ENCODE measurements at regions not wholly inside any gene's neighbourhood (a gene's known extent, or its start where the extent isn't known, plus 50 kb on each side); places are given as distances from the start of the nearest gene placed in this dataset.

- no peaks in the 10 kb centered on the region for H3K9me1 ChIP-seq (ENCODE audit: control insufficient read depth, extremely low read depth, insufficient read depth, low read length)
- H3K27ac ChIP-seq (ENCODE audit: control insufficient read depth, insufficient read depth, low read length): no peak overlapping the region
- no peak overlapping the region for H3K9ac ChIP-seq (ENCODE audit: control insufficient read depth, extremely low read depth, insufficient read depth, low read length)
- no peaks in the 10 kb centered on the region for H3K36me3 ChIP-seq (ENCODE audit: control insufficient read depth in 2 of 2, extremely low read depth in 1 of 2, insufficient read depth in 2 of 2, low read length in 2 of 2)
- H3K27me3 ChIP-seq (ENCODE audit: control insufficient read depth, extremely low read depth, insufficient read depth, low read length): peaks cover 11% of the 10 kb centered on the region
- no peak overlapping the region for H3K4me2 ChIP-seq (ENCODE audit: control insufficient read depth, extremely low read depth, insufficient read depth, low read depth, low read length)
- no peaks in the 10 kb centered on the region for H3K9me3 ChIP-seq (ENCODE audit: control insufficient read depth, low read depth, low read length)
- FAIRE-seq: no peak
- no peak for DNase-seq (ENCODE audit: low read depth, low spot score)
- H3K4me3 ChIP-seq (ENCODE audit: control insufficient read depth in 2 of 3, extremely low read depth in 1 of 3, insufficient read depth in 2 of 3, low read depth in 1 of 3, low read length in 3 of 3): no peak overlapping the region
- no peak overlapping the region for H2AFZ ChIP-seq (ENCODE audit: control insufficient read depth, low read length)
- dilution Hi-C loops (cut with MboI; ENCODE audit: extremely low pct_ligation_motif_present, low sequenced_read_pairs): no loop called here
- H3K79me2 ChIP-seq (ENCODE audit: control insufficient read depth, insufficient read depth, low read length): no peaks in the 10 kb centered on the region
- TF ChIP-seq EZH2 (IDR thresholded peaks at IDR 0.05; ENCODE audit: low read length): no peak
- TF ChIP-seq CTCF (optimal IDR thresholded peaks at IDR 0.05 in 1 of 3, IDR thresholded peaks at IDR 0.05 in 1 of 3, conservative IDR thresholded peaks at IDR 0.05 in 1 of 3; ENCODE audit: extremely low read depth in 1 of 3, insufficient read depth in 2 of 3, low read length in 3 of 3): no peak
- H4K20me1 ChIP-seq (ENCODE audit: control insufficient read depth, extremely low read depth, insufficient read depth, low read length): no peaks in the 10 kb centered on the region
- H3K4me1 ChIP-seq (ENCODE audit: control insufficient read depth, extremely low read depth, insufficient read depth, low read length): no peaks in the 10 kb centered on the region
Measured at GRCh38 chr10:71084061-71084817, 128.1 kb upstream of the UNC5B start.

GRCh38 chr10:71084818-71085126 is 127.6 kb upstream of the UNC5B start:
- FAIRE-seq (no peak), DNase-seq (ENCODE audit: low read depth, low spot score) (no peak)
- H3K9me1 ChIP-seq (ENCODE audit: control insufficient read depth, extremely low read depth, insufficient read depth, low read length): no peaks in the 10 kb centered on the region
- no peaks in the 10 kb centered on the region for H3K9me3 ChIP-seq (ENCODE audit: control insufficient read depth, low read depth, low read length)
- H2AFZ ChIP-seq (ENCODE audit: control insufficient read depth, low read length): no peak overlapping the region
- no peaks in the 10 kb centered on the region for H4K20me1 ChIP-seq (ENCODE audit: control insufficient read depth, extremely low read depth, insufficient read depth, low read length)
- no peak overlapping the region for H3K4me2 ChIP-seq (ENCODE audit: control insufficient read depth, extremely low read depth, insufficient read depth, low read depth, low read length)
- H3K27ac ChIP-seq (ENCODE audit: control insufficient read depth, insufficient read depth, low read length): no peak overlapping the region
- H3K4me3 ChIP-seq (ENCODE audit: control insufficient read depth in 2 of 3, extremely low read depth in 1 of 3, insufficient read depth in 2 of 3, low read depth in 1 of 3, low read length in 3 of 3): no peak overlapping the region
- H3K4me1 ChIP-seq (ENCODE audit: control insufficient read depth, extremely low read depth, insufficient read depth, low read length): no peaks in the 10 kb centered on the region
- peaks cover 11% of the 10 kb centered on the region for H3K27me3 ChIP-seq (ENCODE audit: control insufficient read depth, extremely low read depth, insufficient read depth, low read length)
- no peaks in the 10 kb centered on the region for H3K79me2 ChIP-seq (ENCODE audit: control insufficient read depth, insufficient read depth, low read length)
- dilution Hi-C loops (cut with MboI; ENCODE audit: extremely low pct_ligation_motif_present, low sequenced_read_pairs): no loop called here
- no peaks in the 10 kb centered on the region for H3K36me3 ChIP-seq (ENCODE audit: control insufficient read depth in 2 of 2, extremely low read depth in 1 of 2, insufficient read depth in 2 of 2, low read length in 2 of 2)
- H3K9ac ChIP-seq (ENCODE audit: control insufficient read depth, extremely low read depth, insufficient read depth, low read length): no peak overlapping the region
- no peak for TF ChIP-seq EZH2 (IDR thresholded peaks at IDR 0.05; ENCODE audit: low read length)
- no peak for TF ChIP-seq CTCF (optimal IDR thresholded peaks at IDR 0.05 in 1 of 3, IDR thresholded peaks at IDR 0.05 in 1 of 3, conservative IDR thresholded peaks at IDR 0.05 in 1 of 3; ENCODE audit: extremely low read depth in 1 of 3, insufficient read depth in 2 of 3, low read length in 3 of 3)

Measured in keratinocyte (primary cell).